ENCODE measurements at regions not wholly inside any gene's neighbourhood (a gene's known extent, or its start where the extent isn't known, plus 50 kb on each side); places are given as distances from the start of the nearest gene placed in this dataset.
"Not testable (repeated sequence)": the region's sequence is repeated elsewhere in the genome, so short reads cannot be mapped to it uniquely, and the experiment has no call there.

- not testable (repeated sequence) for H3K4me1 ChIP-seq (ENCODE audit: control insufficient read depth in 3 of 3, insufficient read depth in 3 of 3, low read length in 3 of 3); H3K4me3 ChIP-seq (ENCODE audit: low read length in 3 of 3)
Observed at GRCh38 chr9:41658706-41659105, 469.6 kb upstream of the ZNG1F start.

GRCh38 chr9:41658116-41658515 is 469.0 kb upstream of the ZNG1F start:
- not testable (repeated sequence) for H3K4me1 ChIP-seq (ENCODE audit: control insufficient read depth in 3 of 3, insufficient read depth in 3 of 3, low read length in 3 of 3)

More at GRCh38 chr9:41658706-41659105, 469.6 kb upstream of the ZNG1F start:
- not testable (repeated sequence) for H3K9ac ChIP-seq (ENCODE audit: low read depth in 1 of 3, low read length in 3 of 3); H3K36me3 ChIP-seq (ENCODE audit: control insufficient read depth in 3 of 3, insufficient read depth in 3 of 3, low read length in 3 of 3); H3K9me3 ChIP-seq (ENCODE audit: control insufficient read depth in 3 of 3, low read length in 3 of 3); H3K27me3 ChIP-seq (ENCODE audit: control insufficient read depth in 3 of 3, insufficient read depth in 3 of 3, low read length in 3 of 3); H3K27ac ChIP-seq (ENCODE audit: low read depth, low read length)

DNA sequence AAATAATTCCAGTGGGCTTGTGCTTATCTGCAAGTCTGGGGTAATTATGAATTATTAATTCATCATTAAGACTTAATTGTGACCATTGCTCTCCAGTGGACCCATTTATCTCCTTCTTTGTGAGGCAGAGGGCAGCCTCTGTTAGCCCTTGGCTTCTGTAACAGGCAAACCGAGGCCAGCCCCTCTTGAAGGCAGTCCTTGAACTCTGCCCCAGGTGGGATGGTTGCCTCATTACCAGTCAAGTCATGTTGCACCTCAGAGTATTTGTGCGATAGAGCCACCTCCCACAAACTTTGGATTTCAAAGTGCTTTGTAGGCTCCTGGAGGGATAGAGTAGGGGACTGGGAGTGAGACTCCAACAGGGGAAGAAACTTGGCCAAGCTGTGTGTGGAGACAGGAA is 468.0 kb upstream of the ZNG1F start:
- not testable (repeated sequence) for H3K27me3 ChIP-seq (ENCODE audit: control insufficient read depth in 3 of 3, insufficient read depth in 3 of 3, low read length in 3 of 3); H3K9me3 ChIP-seq (ENCODE audit: control insufficient read depth in 3 of 3, low read length in 3 of 3); H3K4me1 ChIP-seq (ENCODE audit: control insufficient read depth in 3 of 3, insufficient read depth in 3 of 3, low read length in 3 of 3); H3K9ac ChIP-seq (ENCODE audit: low read depth in 1 of 3, low read length in 3 of 3); H3K36me3 ChIP-seq (ENCODE audit: control insufficient read depth in 3 of 3, insufficient read depth in 3 of 3, low read length in 3 of 3); H3K4me3 ChIP-seq (ENCODE audit: low read length in 3 of 3); H3K27ac ChIP-seq (ENCODE audit: low read depth, low read length)

More at GRCh38 chr9:41658116-41658515, 469.0 kb upstream of the ZNG1F start:
- H3K9ac ChIP-seq (ENCODE audit: low read depth in 1 of 3, low read length in 3 of 3); H3K36me3 ChIP-seq (ENCODE audit: control insufficient read depth in 3 of 3, insufficient read depth in 3 of 3, low read length in 3 of 3); H3K27me3 ChIP-seq (ENCODE audit: control insufficient read depth in 3 of 3, insufficient read depth in 3 of 3, low read length in 3 of 3); H3K9me3 ChIP-seq (ENCODE audit: control insufficient read depth in 3 of 3, low read length in 3 of 3); H3K4me3 ChIP-seq (ENCODE audit: low read length in 3 of 3); H3K27ac ChIP-seq (ENCODE audit: low read depth, low read length): not testable (repeated sequence)

DNA sequence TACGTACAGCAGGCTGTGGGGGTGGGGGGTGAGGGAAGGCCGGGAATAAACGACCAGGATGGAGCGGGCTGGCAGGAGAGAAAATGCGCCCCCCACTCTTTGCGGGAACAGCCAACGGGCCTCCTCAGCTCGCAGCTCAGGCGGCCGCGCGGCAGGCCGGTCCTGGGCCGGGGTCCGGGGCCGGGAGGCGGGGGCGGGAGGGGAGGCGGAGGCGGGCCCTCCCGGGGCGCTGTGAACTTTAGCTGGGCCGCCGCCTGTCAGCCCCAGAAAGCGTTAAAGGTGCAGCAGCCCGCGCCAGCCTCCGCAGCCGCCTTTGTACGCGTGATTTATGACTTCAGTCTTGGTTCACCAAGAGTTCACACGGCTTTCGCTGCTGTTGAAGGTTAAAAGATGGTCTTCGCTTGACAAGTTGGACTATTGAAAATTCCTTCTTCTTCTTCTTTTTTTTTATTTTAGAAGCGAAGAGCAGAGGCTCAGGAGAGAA is 466.0 kb upstream of the ZNG1F start:
- H3K27me3 ChIP-seq (ENCODE audit: control insufficient read depth in 3 of 3, insufficient read depth in 3 of 3, low read length in 3 of 3); H3K9me3 ChIP-seq (ENCODE audit: control insufficient read depth in 3 of 3, low read length in 3 of 3); H3K4me1 ChIP-seq (ENCODE audit: control insufficient read depth in 3 of 3, insufficient read depth in 3 of 3, low read length in 3 of 3); H3K9ac ChIP-seq (ENCODE audit: low read depth in 1 of 3, low read length in 3 of 3); H3K27ac ChIP-seq (ENCODE audit: low read depth, low read length); H3K4me3 ChIP-seq (ENCODE audit: low read length in 3 of 3); H3K36me3 ChIP-seq (ENCODE audit: control insufficient read depth in 3 of 3, insufficient read depth in 3 of 3, low read length in 3 of 3): not testable (repeated sequence)

DNA sequence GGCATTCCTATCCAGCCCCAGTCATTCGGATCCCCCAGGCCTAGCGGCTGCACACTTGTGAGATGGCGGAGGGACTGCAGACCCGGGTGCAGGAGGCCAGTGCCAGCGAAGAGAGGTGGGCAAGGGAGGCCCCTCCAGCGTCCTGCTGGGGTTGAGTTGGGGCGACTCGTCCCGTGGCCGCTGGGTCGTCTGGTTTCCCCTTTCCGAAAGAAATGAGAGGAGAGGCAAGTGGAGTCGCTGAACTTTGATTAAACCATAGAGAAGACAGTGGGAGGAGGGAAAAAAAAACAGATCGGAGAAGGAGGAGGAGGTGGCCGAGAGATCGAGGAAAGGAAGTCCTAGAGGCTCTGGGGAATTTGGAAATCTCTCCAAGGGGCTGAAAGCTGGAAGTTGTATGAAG is 465.2 kb upstream of the ZNG1F start:
- not testable (repeated sequence) for H3K4me3 ChIP-seq (ENCODE audit: low read length in 3 of 3); H3K27me3 ChIP-seq (ENCODE audit: control insufficient read depth in 3 of 3, insufficient read depth in 3 of 3, low read length in 3 of 3); H3K9me3 ChIP-seq (ENCODE audit: control insufficient read depth in 3 of 3, low read length in 3 of 3); H3K36me3 ChIP-seq (ENCODE audit: control insufficient read depth in 3 of 3, insufficient read depth in 3 of 3, low read length in 3 of 3); H3K9ac ChIP-seq (ENCODE audit: low read depth in 1 of 3, low read length in 3 of 3); H3K27ac ChIP-seq (ENCODE audit: low read depth, low read length); H3K4me1 ChIP-seq (ENCODE audit: control insufficient read depth in 3 of 3, insufficient read depth in 3 of 3, low read length in 3 of 3)

- H3K9ac ChIP-seq (ENCODE audit: low read depth in 1 of 3, low read length in 3 of 3); H3K36me3 ChIP-seq (ENCODE audit: control insufficient read depth in 3 of 3, insufficient read depth in 3 of 3, low read length in 3 of 3); H3K27me3 ChIP-seq (ENCODE audit: control insufficient read depth in 3 of 3, insufficient read depth in 3 of 3, low read length in 3 of 3); H3K27ac ChIP-seq (ENCODE audit: low read depth, low read length); H3K4me3 ChIP-seq (ENCODE audit: low read length in 3 of 3); H3K4me1 ChIP-seq (ENCODE audit: control insufficient read depth in 3 of 3, insufficient read depth in 3 of 3, low read length in 3 of 3); H3K9me3 ChIP-seq (ENCODE audit: control insufficient read depth in 3 of 3, low read length in 3 of 3): not testable (repeated sequence)
Observed at GRCh38 chr9:41653560-41654340, 464.6 kb upstream of the ZNG1F start.

GRCh38 chr9:41652800-41653199 is 463.7 kb upstream of the ZNG1F start:
- not testable (repeated sequence) for H3K27me3 ChIP-seq (ENCODE audit: control insufficient read depth in 3 of 3, insufficient read depth in 3 of 3, low read length in 3 of 3); H3K9me3 ChIP-seq (ENCODE audit: control insufficient read depth in 3 of 3, low read length in 3 of 3); H3K27ac ChIP-seq (ENCODE audit: low read depth, low read length); H3K4me3 ChIP-seq (ENCODE audit: low read length in 3 of 3); H3K36me3 ChIP-seq (ENCODE audit: control insufficient read depth in 3 of 3, insufficient read depth in 3 of 3, low read length in 3 of 3); H3K4me1 ChIP-seq (ENCODE audit: control insufficient read depth in 3 of 3, insufficient read depth in 3 of 3, low read length in 3 of 3); H3K9ac ChIP-seq (ENCODE audit: low read depth in 1 of 3, low read length in 3 of 3)

- not testable (repeated sequence) for H3K9ac ChIP-seq (ENCODE audit: low read depth in 1 of 3, low read length in 3 of 3); H3K4me3 ChIP-seq (ENCODE audit: low read length in 3 of 3); H3K27ac ChIP-seq (ENCODE audit: low read depth, low read length); H3K9me3 ChIP-seq (ENCODE audit: control insufficient read depth in 3 of 3, low read length in 3 of 3); H3K27me3 ChIP-seq (ENCODE audit: control insufficient read depth in 3 of 3, insufficient read depth in 3 of 3, low read length in 3 of 3); H3K36me3 ChIP-seq (ENCODE audit: control insufficient read depth in 3 of 3, insufficient read depth in 3 of 3, low read length in 3 of 3); H3K4me1 ChIP-seq (ENCODE audit: control insufficient read depth in 3 of 3, insufficient read depth in 3 of 3, low read length in 3 of 3)
Observed at GRCh38 chr9:41652100-41652713, 463.1 kb upstream of the ZNG1F start.

DNA sequence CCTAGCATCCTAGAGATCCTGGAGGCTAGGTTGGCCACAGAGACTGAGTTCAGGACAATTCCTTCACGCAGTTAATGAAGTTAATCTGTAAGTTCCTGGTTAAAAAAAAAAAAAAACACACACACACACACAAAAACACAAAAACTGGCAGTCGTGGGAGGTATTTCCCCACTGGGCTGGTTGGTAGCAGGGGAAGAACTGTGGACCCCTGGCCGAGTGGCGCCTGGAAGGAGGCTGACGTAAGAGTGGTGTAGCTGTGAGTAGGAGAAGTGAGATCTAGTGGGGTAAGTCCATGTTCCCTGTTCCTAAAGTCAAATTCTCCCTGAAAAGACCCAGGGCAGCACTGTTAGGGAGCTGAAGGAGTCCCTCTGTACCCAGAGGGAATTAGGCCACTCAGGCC is 461.0 kb upstream of the ZNG1F start:
- not testable (repeated sequence) for H3K9me3 ChIP-seq (ENCODE audit: control insufficient read depth in 3 of 3, low read length in 3 of 3); H3K36me3 ChIP-seq (ENCODE audit: control insufficient read depth in 3 of 3, insufficient read depth in 3 of 3, low read length in 3 of 3); H3K4me3 ChIP-seq (ENCODE audit: low read length in 3 of 3); H3K27ac ChIP-seq (ENCODE audit: low read depth, low read length); H3K27me3 ChIP-seq (ENCODE audit: control insufficient read depth in 3 of 3, insufficient read depth in 3 of 3, low read length in 3 of 3); H3K9ac ChIP-seq (ENCODE audit: low read depth in 1 of 3, low read length in 3 of 3); H3K4me1 ChIP-seq (ENCODE audit: control insufficient read depth in 3 of 3, insufficient read depth in 3 of 3, low read length in 3 of 3)

DNA sequence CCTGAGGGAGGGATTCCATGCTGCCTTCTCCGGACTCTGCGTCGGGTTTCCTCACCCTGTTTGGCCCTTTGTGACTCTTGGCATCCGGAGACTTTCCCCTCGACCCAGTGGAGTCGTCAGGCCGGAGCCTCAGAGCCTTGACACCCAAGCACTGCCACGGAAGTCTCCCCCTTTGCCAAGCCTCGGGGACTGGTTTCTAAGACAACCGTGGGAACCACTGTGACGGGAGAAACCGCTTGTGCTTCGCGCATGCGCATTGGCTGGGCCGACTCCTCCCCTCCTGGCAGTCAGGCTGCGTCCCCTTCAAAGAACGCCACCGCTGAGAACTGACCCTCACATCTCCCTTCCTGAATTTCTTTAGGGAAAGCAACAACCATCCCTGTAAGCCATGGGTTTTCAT is 459.4 kb upstream of the ZNG1F start:
- not testable (repeated sequence) for H3K27ac ChIP-seq (ENCODE audit: low read depth, low read length); H3K4me1 ChIP-seq (ENCODE audit: control insufficient read depth in 3 of 3, insufficient read depth in 3 of 3, low read length in 3 of 3); H3K4me3 ChIP-seq (ENCODE audit: low read length in 3 of 3); H3K36me3 ChIP-seq (ENCODE audit: control insufficient read depth in 3 of 3, insufficient read depth in 3 of 3, low read length in 3 of 3); H3K9ac ChIP-seq (ENCODE audit: low read depth in 1 of 3, low read length in 3 of 3); H3K9me3 ChIP-seq (ENCODE audit: control insufficient read depth in 3 of 3, low read length in 3 of 3); H3K27me3 ChIP-seq (ENCODE audit: control insufficient read depth in 3 of 3, insufficient read depth in 3 of 3, low read length in 3 of 3)
